GM12878 (cell line): ENCODE measurements at regions not wholly inside any gene's neighbourhood (a gene's known extent, or its start where the extent isn't known, plus 50 kb on each side); places are given as distances from the start of the nearest gene placed in this dataset.

Experiments
- ATAC-seq: fragments of 200-7000 bp; cut with Tn5 transposase; 3 replicates; pipeline ENCODE4 v1.9.1; 2020; ENCODE audit warnings: mild to moderate bottlenecking, moderate library complexity
- BruUV-seq: library from RNA; stranded (reverse); fragments of 400-500 nt; replicated peaks from 2 replicates; lab custom pipeline; 2021; lab: Mats Ljungman, UMichigan
- CTCF ChIA-PET: fragments of 300-600 bp; sonication (Branson Sonifier 250); formaldehyde crosslinking; extraction: SDS; loops from one replicate; lab custom pipeline; 2021; ENCODE audit warnings: inconsistent platforms; lab: Yijun Ruan, JAX
- POLR2A ChIA-PET: fragments of 350-600 bp; formaldehyde crosslinking; extraction: SDS; loops from one replicate; lab custom pipeline; 2021; ENCODE audit warnings: inconsistent platforms; lab: Charles Lee
- RAD21 ChIA-PET: fragments of 300-600 bp; sonication (Branson Sonifier 250); formaldehyde crosslinking; loops from one replicate; lab custom pipeline; 2023; ENCODE audit warnings: antibody characterized with exemption; ENCODE audit not compliant: unreplicated experiment; lab: Charles Lee
- SMC1A ChIA-PET: fragments of 300-600 bp; sonication (Branson Sonifier 250); formaldehyde crosslinking; loops from one replicate; lab custom pipeline; 2023; ENCODE audit not compliant: unreplicated experiment, uncharacterized antibody; lab: Charles Lee
- DNase-seq: peaks from one replicate; pipeline ENCODE4 v3.0.0-alpha.2; 2011; ENCODE audit warnings: low read depth, low spot score
- FAIRE-seq: peaks from 3 replicates; lab custom pipeline; 2011; peaks lifted over from hg19 to GRCh38; lab: Jason Lieb, UNC
- H2AFZ ChIP-seq: 2 replicates; pipeline ENCODE4 v1.6.0; 2011; ENCODE audit warnings: low read depth, low read length, control low read depth; ENCODE audit not compliant: control insufficient read depth
- H3K27ac ChIP-seq: 2 replicates; pipeline ENCODE4 v1.5.1; 2011; ENCODE audit warnings: control low read depth; ENCODE audit not compliant: control insufficient read depth, insufficient read depth
- H3K27me3 ChIP-seq, 2 experiments: replicated peaks in 1 of 2; 2 replicates each; pipeline versions ENCODE4 v1.6.0 to v1.6.1; 2011; ENCODE audit warnings: low read length in 1 of 2; ENCODE audit not compliant: control insufficient read depth in 2 of 2, insufficient read depth in 2 of 2
- H3K36me3 ChIP-seq, 2 experiments: 2 replicates each; pipeline ENCODE4 v1.5.1; 2011; ENCODE audit warnings: low read length in 1 of 2; ENCODE audit not compliant: control insufficient read depth in 2 of 2, insufficient read depth in 2 of 2
- H3K4me1 ChIP-seq: 2 replicates; pipeline ENCODE4 v1.6.1; 2011; ENCODE audit warnings: mild to moderate bottlenecking, low read length, moderate library complexity, mixed read lengths; ENCODE audit not compliant: control insufficient read depth, insufficient read depth
- H3K4me2 ChIP-seq: 2 replicates; pipeline ENCODE4 v1.6.0; 2011; ENCODE audit warnings: control low read depth; ENCODE audit not compliant: control insufficient read depth, insufficient read depth
- H3K4me3 ChIP-seq: fragments of 200-600 bp; sonication (generic); 2 replicates; pipeline ENCODE4 v1.5.1; 2016
- H3K79me2 ChIP-seq: 2 replicates; pipeline ENCODE4 v1.6.0; 2011; ENCODE audit warnings: low read length; ENCODE audit not compliant: control insufficient read depth, insufficient read depth
- H3K9ac ChIP-seq: 2 replicates; pipeline ENCODE4 v1.8.0; 2011; ENCODE audit warnings: low read length, control low read depth, mixed read lengths; ENCODE audit not compliant: control insufficient read depth, insufficient read depth
- H3K9me3 ChIP-seq: replicated peaks from 3 replicates; pipeline ENCODE4 v1.5.1; 2011; ENCODE audit warnings: mild to moderate bottlenecking, low read length; ENCODE audit not compliant: control insufficient read depth, insufficient read depth
- H4K20me1 ChIP-seq: 2 replicates; pipeline ENCODE4 v1.6.0; 2011; ENCODE audit not compliant: control insufficient read depth, insufficient read depth
- CEBPB ChIP-seq, 2 experiments: fragments of 150-350 bp in 1 of 2; IDR thresholded peaks; 2 replicates each; pipeline ENCODE4 v1.6.1; 2012 to 2014; ENCODE audit warnings: low read depth in 2 of 2, low read length in 2 of 2, borderline replicate concordance in 1 of 2, inconsistent platforms in 1 of 2
- CHD1 ChIP-seq: IDR thresholded peaks from 2 replicates; pipeline ENCODE4 v1.6.1; 2012; ENCODE audit warnings: low read depth, low read length, improper control_type of control experiment
- CHD2 ChIP-seq: IDR thresholded peaks from 2 replicates; pipeline ENCODE4 v1.6.1; 2011; ENCODE audit warnings: low read depth, low read length, improper control_type of control experiment, borderline replicate concordance
- EGR1 ChIP-seq, 2 experiments: IDR thresholded peaks; 1 replicate in 1 of 2; 2 replicates in 1 of 2; pipeline ENCODE4 v1.6.1; 2011 to 2012; ENCODE audit warnings: low read depth in 2 of 2, low read length in 2 of 2, borderline replicate concordance in 1 of 2, mild to moderate bottlenecking in 1 of 2, moderate library complexity in 1 of 2
- EZH2 ChIP-seq: IDR thresholded peaks from 2 replicates; pipeline ENCODE4 v1.6.1; 2012; ENCODE audit warnings: low read depth, mild to moderate bottlenecking, control low read depth, inconsistent platforms, low read length, borderline replicate concordance; ENCODE audit not compliant: control insufficient read depth
- GABPA ChIP-seq: IDR thresholded peaks from 2 replicates; pipeline ENCODE4 v1.6.1; 2014; ENCODE audit warnings: antibody characterized with exemption, low read depth, mild to moderate bottlenecking, inconsistent platforms
- MEF2B ChIP-seq: fragments of 450-650 bp; IDR thresholded peaks from 2 replicates; pipeline ENCODE4 v1.6.1; 2018; ENCODE audit warnings: mild to moderate bottlenecking, moderate library complexity; ENCODE audit not compliant: partially characterized antibody, poor library complexity, severe bottlenecking
- NFYA ChIP-seq: IDR thresholded peaks from 2 replicates; pipeline ENCODE4 v1.6.1; 2011; ENCODE audit warnings: low read depth, mild to moderate bottlenecking, low read length, improper control_type of control experiment, borderline replicate concordance
- NR2C1 ChIP-seq: fragments of 450-650 bp; IDR thresholded peaks from 2 replicates; pipeline ENCODE4 v1.6.1; 2017; ENCODE audit warnings: antibody characterized with exemption, mild to moderate bottlenecking, moderate library complexity
- NR2F1 ChIP-seq: fragments of 450-650 bp; conservative IDR thresholded peaks from 2 replicates; pipeline ENCODE4 v1.6.1; 2017; ENCODE audit warnings: mild to moderate bottlenecking
- PML ChIP-seq: IDR thresholded peaks from 2 replicates; pipeline ENCODE4 v1.6.1; 2012; ENCODE audit warnings: low read length, inconsistent platforms
- RAD21 ChIP-seq: IDR thresholded peaks from 2 replicates; pipeline ENCODE4 v1.6.1; 2011; ENCODE audit warnings: mild to moderate bottlenecking, low read depth, low read length, moderate library complexity; ENCODE audit not compliant: insufficient read depth
- RELA ChIP-seq: fragments of 450-650 bp; IDR thresholded peaks from 2 replicates; pipeline ENCODE4 v1.8.0; 2014; ENCODE audit warnings: borderline replicate concordance; ENCODE audit not compliant: partially characterized antibody
- SIX5 ChIP-seq: IDR thresholded peaks from 2 replicates; pipeline ENCODE4 v1.6.1; 2011; ENCODE audit warnings: mild to moderate bottlenecking, low read depth, low read length, moderate library complexity; ENCODE audit not compliant: severe bottlenecking
- SMARCA5 ChIP-seq: fragments of 450-650 bp; IDR thresholded peaks from 2 replicates; pipeline ENCODE4 v1.6.1; 2017; ENCODE audit warnings: mild to moderate bottlenecking
- SPI1 ChIP-seq: IDR thresholded peaks from 2 replicates; pipeline ENCODE4 v1.6.1; 2011; ENCODE audit warnings: low read depth, mild to moderate bottlenecking, low read length, moderate library complexity, borderline replicate concordance; ENCODE audit not compliant: insufficient read depth
- TCF7 ChIP-seq: IDR thresholded peaks from 2 replicates; pipeline ENCODE4 v1.6.1; 2014; ENCODE audit warnings: antibody characterized with exemption, borderline replicate concordance
- WGBS: methylation state at CpG from one replicate; pipeline ENCODE4 v1.1.6; 2016; ENCODE audit warnings: low lambda C conversion rate; ENCODE audit not compliant: insufficient replicate concordance, insufficient coverage; ENCODE audit errors: missing lambda C conversion rate; 5-methylcytosine and 5-hydroxymethylcytosine counted together
- in situ Hi-C: fragments of 300-500 bp; cut with MboI; formaldehyde crosslinking; loops from 9 replicates; pipeline ENCODE4 v1.14.3; 2018; ENCODE audit warnings: mixed read lengths
- intact Hi-C: fragments of 100-400 bp; cut with micrococcal nuclease; formaldehyde crosslinking; loops from one replicate; pipeline ENCODE4 v1.14.2; 2022; ENCODE audit not compliant: unreplicated experiment

- H3K27me3 ChIP-seq = no peaks in the 10 kb centered on the region
- ChIA-PET CTCF (no interaction called here), RAD21 (no interaction called here), SMC1A (no interaction called here), POLR2A (no interaction called here)
- no peaks in the 10 kb centered on the region for H3K4me1 ChIP-seq
- in situ Hi-C loops = no loop called here
- no peak overlapping the region for H3K9ac ChIP-seq
- no peak overlapping the region for H3K27ac ChIP-seq
- no peak for FAIRE-seq
- H3K4me3 ChIP-seq = no peak overlapping the region
- 40% methylated on average over 3 of the region's 3 CpGs for WGBS
- BruUV-seq = no TSS peak
- no peak overlapping the region for H3K4me2 ChIP-seq
- DNase-seq = no peak
- H3K79me2 ChIP-seq = no peaks in the 10 kb centered on the region
- H3K9me3 ChIP-seq = no peaks in the 10 kb centered on the region
- H4K20me1 ChIP-seq = no peaks in the 10 kb centered on the region
- H3K36me3 ChIP-seq = no peaks in the 10 kb centered on the region
- intact Hi-C loops = no loop called here
- H2AFZ ChIP-seq = no peak overlapping the region
- ATAC-seq = no peak
- no peak for TF ChIP-seq CEBPB (IDR thresholded peaks at IDR 0.05; ENCODE audit: borderline replicate concordance in 1 of 2, low read depth in 2 of 2, low read length in 2 of 2)
- TF ChIP-seq TCF7 = no peak
- no peak for TF ChIP-seq SMARCA5
- TF ChIP-seq CHD2 = no peak
- no peak for TF ChIP-seq SPI1
- TF ChIP-seq EGR1 (IDR thresholded peaks at IDR 0.05; ENCODE audit: borderline replicate concordance in 1 of 2, low read depth in 2 of 2, low read length in 2 of 2) = no peak
- no peak for TF ChIP-seq RELA
- no peak for TF ChIP-seq CHD1
- no peak for TF ChIP-seq RAD21
- TF ChIP-seq NR2C1 = no peak
- no peak for TF ChIP-seq PML
- no peak for TF ChIP-seq MEF2B
- TF ChIP-seq NFYA = no peak
- no peak for TF ChIP-seq SIX5
- no peak for TF ChIP-seq EZH2
- TF ChIP-seq NR2F1 = no peak
- no peak for TF ChIP-seq GABPA
These were observed 109.0 kb upstream of the TAS2R1 start for GRCh38 chr5:9739135-9739534.
